ENCODE measurements at regions not wholly inside any gene's neighbourhood (a gene's known extent, or its start where the extent isn't known, plus 50 kb on each side); places are given as distances from the start of the nearest gene placed in this dataset.

- TF ChIP-seq CTCF (IDR thresholded peaks at IDR 0.05): no peak
- no peak for TF ChIP-seq REST (IDR thresholded peaks at IDR 0.05; ENCODE audit: insufficient read depth in 1 of 2, low read depth in 2 of 2, low read length in 1 of 2)
These were observed 177.6 kb upstream of the ST8SIA4 start for GRCh38 chr5:101080462-101081240.
